ENCODE measurements at regions not wholly inside any gene's neighbourhood (a gene's known extent, or its start where the extent isn't known, plus 50 kb on each side); places are given as distances from the start of the nearest gene placed in this dataset.

DNA sequence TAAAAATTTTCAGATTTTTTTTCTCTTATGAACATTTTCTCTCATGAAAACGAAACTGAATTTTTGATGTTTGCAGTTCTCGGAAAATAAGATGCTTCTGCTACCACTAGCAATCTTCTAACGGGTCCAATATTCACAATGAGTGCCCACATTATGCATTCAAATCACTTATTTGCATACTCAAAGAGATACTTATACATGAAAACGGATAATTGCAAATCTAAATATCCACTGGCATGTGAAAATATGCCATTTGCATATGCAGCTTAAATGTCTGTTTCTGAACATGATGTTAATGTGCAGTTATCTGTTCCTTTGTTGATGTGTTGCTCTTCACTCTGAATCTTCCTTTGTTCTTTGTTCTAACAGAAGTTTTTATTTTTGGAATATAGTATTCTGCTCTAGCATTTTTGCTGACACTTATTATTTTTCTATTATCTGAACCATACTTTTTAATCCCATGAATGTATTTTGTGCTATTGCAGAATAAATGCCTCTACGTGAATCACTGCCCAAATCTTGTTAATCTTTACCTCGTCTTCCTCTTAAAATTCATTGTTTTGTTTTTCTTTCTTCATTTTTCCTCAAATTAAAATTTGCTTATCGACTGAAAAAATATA, 259.4 kb upstream of the BRINP3 start (continued):
- TF ChIP-seq NR3C1 (CRISPR knock-in tag; conservative IDR thresholded peaks at IDR 0.05; ENCODE audit: low read depth) (no peak), GTF2I (CRISPR knock-in tag; conservative IDR thresholded peaks at IDR 0.05) (no peak), JUN (CRISPR knock-in tag; IDR thresholded peaks at IDR 0.05) (no peak), ATF1 (CRISPR knock-in tag; IDR thresholded peaks at IDR 0.05) (no peak), MYBL2 (CRISPR knock-in tag; IDR thresholded peaks at IDR 0.05) (no peak), KAT7 (CRISPR knock-in tag; IDR thresholded peaks at IDR 0.05; ENCODE audit: borderline replicate concordance) (no peak), ATF2 (CRISPR knock-in tag; IDR thresholded peaks at IDR 0.05; ENCODE audit: borderline replicate concordance, low read depth) (no peak), ZNF532 (CRISPR knock-in tag; IDR thresholded peaks at IDR 0.05; ENCODE audit: borderline replicate concordance) (no peak)
- TF ChIP-seq, protein P1, sequence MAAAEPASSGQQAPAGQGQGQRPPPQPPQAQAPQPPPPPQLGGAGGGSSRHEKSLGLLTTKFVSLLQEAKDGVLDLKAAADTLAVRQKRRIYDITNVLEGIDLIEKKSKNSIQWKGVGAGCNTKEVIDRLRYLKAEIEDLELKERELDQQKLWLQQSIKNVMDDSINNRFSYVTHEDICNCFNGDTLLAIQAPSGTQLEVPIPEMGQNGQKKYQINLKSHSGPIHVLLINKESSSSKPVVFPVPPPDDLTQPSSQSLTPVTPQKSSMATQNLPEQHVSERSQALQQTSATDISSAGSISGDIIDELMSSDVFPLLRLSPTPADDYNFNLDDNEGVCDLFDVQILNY (CRISPR knock-in tag; IDR thresholded peaks at IDR 0.05) = no peak

GRCh38 chr1:190738317-190738716, 260.7 kb upstream of the BRINP3 start:
- ATAC-seq (no peak), DNase-seq (ENCODE audit: low spot score) (no peak)
- H3K27me3 Mint-ChIP-seq (ENCODE audit: low read depth) = no peaks in the 10 kb centered on the region
- H3K36me3 Mint-ChIP-seq = no peaks in the 10 kb centered on the region
- H3K27ac Mint-ChIP-seq = no peak overlapping the region
- TF ChIP-seq ZBTB21 (CRISPR knock-in tag; IDR thresholded peaks at IDR 0.05; ENCODE audit: borderline replicate concordance) (no peak), PREB (CRISPR knock-in tag; IDR thresholded peaks at IDR 0.05; ENCODE audit: borderline replicate concordance) (no peak), ZNF219 (CRISPR knock-in tag; IDR thresholded peaks at IDR 0.05; ENCODE audit: borderline replicate concordance) (no peak), CREM (CRISPR knock-in tag; IDR thresholded peaks at IDR 0.05) (no peak), E2F4 (CRISPR knock-in tag; IDR thresholded peaks at IDR 0.05; ENCODE audit: borderline replicate concordance, low read depth) (no peak), JUN (CRISPR knock-in tag; IDR thresholded peaks at IDR 0.05) (no peak), NR1H2 (CRISPR knock-in tag; IDR thresholded peaks at IDR 0.05) (no peak), HMGA2 (CRISPR knock-in tag; IDR thresholded peaks at IDR 0.05) (no peak), TEAD4 (CRISPR knock-in tag; IDR thresholded peaks at IDR 0.05) (no peak), GRHL2 (CRISPR knock-in tag; IDR thresholded peaks at IDR 0.05; ENCODE audit: insufficient replicate concordance, severe bottlenecking) (no peak)
- TF ChIP-seq, protein P2, sequence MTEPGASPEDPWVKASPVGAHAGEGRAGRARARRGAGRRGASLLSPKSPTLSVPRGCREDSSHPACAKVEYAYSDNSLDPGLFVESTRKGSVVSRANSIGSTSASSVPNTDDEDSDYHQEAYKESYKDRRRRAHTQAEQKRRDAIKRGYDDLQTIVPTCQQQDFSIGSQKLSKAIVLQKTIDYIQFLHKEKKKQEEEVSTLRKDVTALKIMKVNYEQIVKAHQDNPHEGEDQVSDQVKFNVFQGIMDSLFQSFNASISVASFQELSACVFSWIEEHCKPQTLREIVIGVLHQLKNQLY (CRISPR knock-in tag; IDR thresholded peaks at IDR 0.05) = no peak
- TF ChIP-seq, protein P3, sequence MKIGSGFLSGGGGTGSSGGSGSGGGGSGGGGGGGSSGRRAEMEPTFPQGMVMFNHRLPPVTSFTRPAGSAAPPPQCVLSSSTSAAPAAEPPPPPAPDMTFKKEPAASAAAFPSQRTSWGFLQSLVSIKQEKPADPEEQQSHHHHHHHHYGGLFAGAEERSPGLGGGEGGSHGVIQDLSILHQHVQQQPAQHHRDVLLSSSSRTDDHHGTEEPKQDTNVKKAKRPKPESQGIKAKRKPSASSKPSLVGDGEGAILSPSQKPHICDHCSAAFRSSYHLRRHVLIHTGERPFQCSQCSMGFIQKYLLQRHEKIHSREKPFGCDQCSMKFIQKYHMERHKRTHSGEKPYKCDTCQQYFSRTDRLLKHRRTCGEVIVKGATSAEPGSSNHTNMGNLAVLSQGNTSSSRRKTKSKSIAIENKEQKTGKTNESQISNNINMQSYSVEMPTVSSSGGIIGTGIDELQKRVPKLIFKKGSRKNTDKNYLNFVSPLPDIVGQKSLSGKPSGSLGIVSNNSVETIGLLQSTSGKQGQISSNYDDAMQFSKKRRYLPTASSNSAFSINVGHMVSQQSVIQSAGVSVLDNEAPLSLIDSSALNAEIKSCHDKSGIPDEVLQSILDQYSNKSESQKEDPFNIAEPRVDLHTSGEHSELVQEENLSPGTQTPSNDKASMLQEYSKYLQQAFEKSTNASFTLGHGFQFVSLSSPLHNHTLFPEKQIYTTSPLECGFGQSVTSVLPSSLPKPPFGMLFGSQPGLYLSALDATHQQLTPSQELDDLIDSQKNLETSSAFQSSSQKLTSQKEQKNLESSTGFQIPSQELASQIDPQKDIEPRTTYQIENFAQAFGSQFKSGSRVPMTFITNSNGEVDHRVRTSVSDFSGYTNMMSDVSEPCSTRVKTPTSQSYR (CRISPR knock-in tag; IDR thresholded peaks at IDR 0.05) = no peak
- TF ChIP-seq, protein P4, sequence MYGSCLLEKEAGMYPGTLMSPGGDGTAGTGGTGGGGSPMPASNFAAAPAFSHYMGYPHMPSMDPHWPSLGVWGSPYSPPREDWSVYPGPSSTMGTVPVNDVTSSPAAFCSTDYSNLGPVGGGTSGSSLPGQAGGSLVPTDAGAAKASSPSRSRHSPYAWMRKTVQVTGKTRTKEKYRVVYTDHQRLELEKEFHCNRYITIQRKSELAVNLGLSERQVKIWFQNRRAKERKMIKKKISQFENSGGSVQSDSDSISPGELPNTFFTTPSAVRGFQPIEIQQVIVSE (CRISPR knock-in tag; IDR thresholded peaks at IDR 0.05; ENCODE audit: borderline replicate concordance) = no peak
- H3K9me3 Mint-ChIP-seq = 0 out of 2 replicates have a peak, but pooled peaks cover 4% of the 10 kb centered on the region
- H3K4me1 Mint-ChIP-seq = no peaks in the 10 kb centered on the region
- H3K4me3 Mint-ChIP-seq = no peak overlapping the region
- CTCF ChIA-PET = no interaction called here
- POLR2A ChIA-PET = no interaction called here
